ENCODE measurements at regions not wholly inside any gene's neighbourhood (a gene's known extent, or its start where the extent isn't known, plus 50 kb on each side); places are given as distances from the start of the nearest gene placed in this dataset.

GRCh38 chr9:108160706-108161355 is 671.3 kb upstream of the KLF4 start:
- TF ChIP-seq CTCF (IDR thresholded peaks at IDR 0.05) (no peak), POLR2A (IDR thresholded peaks at IDR 0.05) (no peak)
